ENCODE measurements at regions not wholly inside any gene's neighbourhood (a gene's known extent, or its start where the extent isn't known, plus 50 kb on each side); places are given as distances from the start of the nearest gene placed in this dataset.

DNA sequence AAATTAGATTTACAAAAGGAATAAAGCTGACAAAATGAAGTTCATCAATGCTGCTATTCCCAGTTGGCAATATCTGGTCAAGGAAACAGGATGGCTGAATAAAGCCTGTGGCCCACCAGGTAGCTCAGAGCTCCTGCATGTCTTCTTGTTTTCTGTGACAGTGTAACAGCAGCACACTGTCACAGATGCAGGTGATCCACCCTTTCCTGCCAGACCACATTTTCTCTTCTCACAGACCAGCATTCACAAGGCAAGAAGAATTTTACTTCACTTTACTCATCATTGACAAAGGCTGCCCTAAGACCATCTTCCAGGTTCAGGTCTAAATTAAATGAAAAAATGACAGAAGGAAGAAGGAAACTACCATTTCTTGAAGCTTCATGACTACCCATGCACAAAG, 166.2 kb upstream of the MEIS1 start:
- no peak for TF ChIP-seq EZH2 (IDR thresholded peaks at IDR 0.05; ENCODE audit: borderline replicate concordance, low read depth, low read length, poor library complexity, severe bottlenecking)
- TF ChIP-seq, protein P1, sequence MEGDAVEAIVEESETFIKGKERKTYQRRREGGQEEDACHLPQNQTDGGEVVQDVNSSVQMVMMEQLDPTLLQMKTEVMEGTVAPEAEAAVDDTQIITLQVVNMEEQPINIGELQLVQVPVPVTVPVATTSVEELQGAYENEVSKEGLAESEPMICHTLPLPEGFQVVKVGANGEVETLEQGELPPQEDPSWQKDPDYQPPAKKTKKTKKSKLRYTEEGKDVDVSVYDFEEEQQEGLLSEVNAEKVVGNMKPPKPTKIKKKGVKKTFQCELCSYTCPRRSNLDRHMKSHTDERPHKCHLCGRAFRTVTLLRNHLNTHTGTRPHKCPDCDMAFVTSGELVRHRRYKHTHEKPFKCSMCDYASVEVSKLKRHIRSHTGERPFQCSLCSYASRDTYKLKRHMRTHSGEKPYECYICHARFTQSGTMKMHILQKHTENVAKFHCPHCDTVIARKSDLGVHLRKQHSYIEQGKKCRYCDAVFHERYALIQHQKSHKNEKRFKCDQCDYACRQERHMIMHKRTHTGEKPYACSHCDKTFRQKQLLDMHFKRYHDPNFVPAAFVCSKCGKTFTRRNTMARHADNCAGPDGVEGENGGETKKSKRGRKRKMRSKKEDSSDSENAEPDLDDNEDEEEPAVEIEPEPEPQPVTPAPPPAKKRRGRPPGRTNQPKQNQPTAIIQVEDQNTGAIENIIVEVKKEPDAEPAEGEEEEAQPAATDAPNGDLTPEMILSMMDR (conservative IDR thresholded peaks at IDR 0.05; ENCODE audit: low read depth, low read length): no peak
